Activated T-cell treated with anti-CD3 and anti-CD28 coated beads for 1 hour (primary cell): ENCODE measurements at regions not wholly inside any gene's neighbourhood (a gene's known extent, or its start where the extent isn't known, plus 50 kb on each side); places are given as distances from the start of the nearest gene placed in this dataset.

Experiments
- DNase-seq: peaks from one replicate; pipeline ENCODE4 v3.0.0-alpha.2; 2020; ENCODE audit warnings: low read depth

DNA sequence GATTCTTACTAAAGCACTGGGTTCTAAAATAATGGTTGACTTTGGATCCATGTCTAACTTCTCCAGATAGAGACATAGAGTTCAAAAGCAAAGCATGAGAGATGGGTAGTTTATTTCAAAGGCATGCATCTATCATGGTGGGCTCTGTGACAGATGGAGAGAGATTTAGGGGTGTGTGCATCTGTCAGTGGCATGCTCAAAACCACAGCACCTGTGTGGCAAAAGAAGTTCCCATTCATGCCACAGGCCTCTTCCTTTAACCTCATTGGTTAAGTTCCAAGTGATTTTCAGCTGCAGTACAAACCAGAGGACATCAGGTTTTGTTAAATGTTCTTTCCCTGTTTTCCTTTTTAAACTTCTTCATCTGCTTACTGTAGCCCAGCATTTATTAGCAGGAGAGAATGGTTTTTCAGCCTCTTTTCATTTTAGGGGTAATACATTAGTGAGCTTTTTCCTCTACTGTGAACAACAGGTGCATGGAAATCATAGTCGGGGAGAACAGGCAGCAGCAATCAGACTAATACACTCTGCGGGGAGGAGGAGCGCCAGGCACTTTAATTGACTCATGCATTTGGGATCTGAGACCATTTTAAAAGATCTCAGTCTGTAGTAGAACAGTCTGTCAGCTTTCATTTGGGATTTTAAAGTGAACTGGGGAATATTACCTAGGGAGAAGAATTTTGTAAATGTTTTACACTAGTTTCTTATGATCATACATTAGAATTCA, 52.4 kb upstream of the UPP2 start:
- DNase-seq: no peak

DNA sequence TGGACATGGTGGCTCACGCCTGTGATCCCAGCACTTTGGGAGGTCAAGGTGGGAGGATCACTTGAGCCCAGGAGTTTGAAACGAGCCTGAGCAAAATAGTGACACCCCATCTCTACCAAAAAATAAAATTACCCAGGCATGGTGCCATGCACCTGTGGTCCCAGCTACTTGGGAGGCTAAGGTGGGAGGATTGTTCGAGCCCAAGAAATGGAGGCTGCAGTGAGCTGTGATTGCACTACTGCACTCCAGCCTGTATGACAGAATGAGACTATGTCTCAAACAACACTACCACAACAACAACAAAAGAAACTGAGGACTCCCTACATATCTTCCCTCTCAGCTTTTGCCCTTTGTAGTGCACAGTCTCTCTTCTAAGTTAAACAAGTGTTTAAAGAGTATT, 53.3 kb upstream of the UPP2 start:
- no peak for DNase-seq

DNA sequence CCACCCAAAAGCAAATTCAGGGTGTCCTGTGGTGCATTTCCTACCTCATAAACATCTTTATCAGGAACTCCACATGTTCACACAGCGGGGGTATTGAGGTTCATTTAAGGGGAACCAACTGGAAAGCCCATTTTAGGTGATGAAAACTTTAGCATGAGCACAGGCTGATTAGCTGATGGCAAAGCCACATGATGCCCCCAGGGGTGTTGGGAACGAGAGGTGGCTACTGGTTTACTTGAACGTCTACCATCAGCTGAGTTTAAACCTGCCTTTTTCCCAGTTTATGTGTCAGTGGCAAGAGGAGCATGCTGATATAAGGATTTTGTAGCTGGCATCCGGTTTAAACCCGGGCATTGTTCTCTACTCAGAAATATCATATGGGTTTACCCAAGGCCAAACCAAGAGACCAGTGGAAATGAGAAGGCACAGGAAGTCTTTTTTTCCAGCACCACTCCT, 54.5 kb upstream of the UPP2 start:
- no peak for DNase-seq

DNA sequence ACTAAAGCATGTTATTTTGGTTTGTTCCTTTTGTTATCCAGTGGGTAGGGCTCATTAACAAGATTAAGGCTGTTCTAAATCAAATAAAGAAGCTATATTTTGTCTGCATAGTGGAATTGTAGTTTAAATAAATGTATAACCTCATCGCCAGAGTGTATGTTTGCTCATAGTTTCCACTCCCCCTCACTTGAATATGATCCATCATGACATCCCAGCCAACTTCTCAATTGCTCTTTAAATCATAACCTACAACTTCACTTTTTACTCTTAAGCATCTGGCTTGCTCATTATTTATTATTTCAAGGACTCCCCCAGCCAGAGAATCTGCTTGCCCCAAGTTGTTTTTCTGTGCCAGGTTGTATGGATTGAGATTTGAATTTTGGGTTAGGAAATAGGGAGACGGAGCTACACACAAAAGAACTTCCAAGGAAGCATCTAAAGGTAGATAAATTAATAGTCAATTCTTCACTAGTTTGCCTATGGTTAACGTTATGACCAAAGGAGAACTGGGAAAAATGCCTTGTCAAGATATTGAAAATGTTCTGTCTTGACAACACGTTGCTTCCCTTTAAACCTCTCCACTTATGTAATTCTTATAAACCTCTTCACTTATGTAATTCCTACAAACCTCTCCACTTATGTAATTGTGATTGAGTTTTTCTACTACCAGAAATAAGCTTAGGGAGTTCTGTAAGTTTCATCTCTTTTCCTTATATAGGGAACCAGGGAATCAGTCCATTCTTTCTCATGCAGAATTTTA, 55.4 kb upstream of the UPP2 start:
- no peak for DNase-seq

DNA sequence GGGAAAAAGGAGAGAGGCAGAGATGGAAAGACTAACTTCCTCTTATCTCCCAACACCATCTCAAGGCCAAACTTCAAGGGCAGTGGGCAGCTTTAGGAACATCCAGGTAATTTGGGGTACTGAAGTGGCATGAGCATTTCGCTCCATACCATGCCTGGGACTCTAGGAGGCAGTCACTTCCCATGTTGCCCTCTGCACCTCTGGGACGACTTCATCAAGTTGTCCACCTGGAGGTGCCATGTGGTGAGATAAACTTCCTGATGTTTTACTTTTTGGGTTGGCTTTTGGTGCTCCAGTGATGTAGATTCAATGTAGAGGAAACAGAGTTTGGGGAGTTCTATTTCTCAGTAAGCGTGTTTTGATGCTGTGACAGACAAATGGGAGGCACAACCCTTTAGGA, 56.3 kb upstream of the UPP2 start:
- no peak for DNase-seq

DNA sequence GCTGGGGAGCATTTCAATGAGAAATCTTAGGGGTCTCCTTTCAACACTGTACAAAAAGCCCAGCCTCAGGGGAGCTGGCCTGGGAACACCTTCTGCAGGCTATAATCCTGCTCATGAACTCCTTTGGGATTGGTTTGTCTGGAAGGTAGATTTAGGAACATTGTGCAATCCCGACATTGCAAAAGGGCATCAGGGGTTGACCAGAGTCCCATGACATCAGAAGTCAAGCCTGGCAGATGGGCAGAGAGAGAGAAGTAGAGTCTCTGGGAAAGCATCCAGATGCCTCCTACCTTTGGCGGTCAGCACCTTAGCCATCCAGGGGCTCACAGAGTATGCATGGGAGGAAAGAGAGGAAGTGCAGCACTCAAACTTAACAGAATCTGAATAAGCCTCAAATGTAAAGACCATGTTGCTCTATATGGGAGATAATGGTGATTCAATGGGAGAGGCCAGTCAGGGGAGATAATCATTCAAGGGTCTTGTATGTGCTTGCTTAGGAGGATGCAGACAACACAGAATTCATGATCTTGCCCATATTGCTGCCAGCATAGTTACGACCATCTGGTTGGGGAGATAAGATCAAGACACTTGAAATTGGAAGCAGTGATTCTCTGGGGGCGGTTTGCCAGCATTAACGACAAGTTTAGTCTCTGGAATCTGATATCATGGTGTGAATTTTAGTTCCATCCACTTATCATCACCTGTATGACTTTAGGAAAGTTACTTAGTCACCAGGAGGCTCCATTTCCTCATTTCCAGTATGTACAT, 58.3 kb upstream of the UPP2 start:
- DNase-seq: no peak

DNA sequence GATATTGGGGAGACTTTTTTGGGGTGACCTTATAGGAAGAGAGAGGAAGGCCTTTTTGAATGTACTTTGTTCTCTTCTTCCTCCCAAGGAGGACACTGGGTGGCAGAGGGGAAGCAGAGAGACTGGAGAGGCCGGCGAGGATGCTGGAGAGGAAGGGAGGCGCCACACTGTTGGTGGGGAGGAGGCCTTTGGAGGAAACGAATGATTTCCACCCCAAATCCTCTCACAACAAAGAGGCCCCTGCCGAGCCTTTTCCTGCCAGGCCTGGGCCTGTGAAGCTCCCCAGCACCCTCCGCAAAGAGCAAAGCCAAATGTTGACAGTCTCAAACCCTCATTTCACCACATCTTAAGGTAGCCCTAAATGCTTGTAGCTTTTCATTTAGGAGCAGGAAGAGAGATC, 59.0 kb upstream of the UPP2 start:
- no peak for DNase-seq

DNA sequence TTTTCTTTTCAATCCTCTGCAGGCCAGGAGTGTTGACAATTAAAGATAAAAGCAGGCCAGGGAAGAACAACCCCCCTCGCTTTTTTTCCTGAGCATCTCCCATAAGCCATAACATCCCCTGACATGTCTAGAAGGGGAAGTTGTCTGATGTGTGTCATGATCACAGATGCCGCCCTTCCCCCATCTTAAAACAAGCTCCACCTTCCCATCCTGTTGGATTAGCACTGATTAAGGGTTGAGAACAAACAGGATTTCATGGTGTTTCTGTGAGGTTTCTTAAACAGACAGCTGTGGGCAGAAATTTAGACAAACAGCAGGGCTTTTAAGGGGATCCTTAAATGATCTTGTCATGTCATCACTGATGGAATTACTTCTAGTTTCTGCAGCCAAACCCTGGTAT, 59.4 kb upstream of the UPP2 start:
- no peak for DNase-seq

DNA sequence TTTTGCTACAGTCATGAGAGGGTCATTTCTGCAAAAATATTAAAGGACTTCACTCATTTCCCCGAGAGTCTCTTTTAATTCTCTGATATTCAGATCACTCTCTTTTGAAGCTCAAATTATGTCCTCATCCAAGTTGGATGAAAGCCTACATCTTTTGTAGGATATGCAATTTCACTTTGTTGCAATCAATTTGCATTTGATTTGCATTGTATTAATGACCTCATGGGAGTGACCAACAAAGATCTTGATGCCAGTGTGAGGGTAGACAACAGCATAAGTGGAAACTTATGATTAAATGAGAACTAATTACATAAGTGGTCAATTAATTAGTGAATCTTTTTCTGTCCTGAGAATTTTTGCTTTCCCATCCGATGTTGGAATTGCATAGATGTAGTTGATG, 60.3 kb upstream of the UPP2 start:
- DNase-seq: no peak

DNA sequence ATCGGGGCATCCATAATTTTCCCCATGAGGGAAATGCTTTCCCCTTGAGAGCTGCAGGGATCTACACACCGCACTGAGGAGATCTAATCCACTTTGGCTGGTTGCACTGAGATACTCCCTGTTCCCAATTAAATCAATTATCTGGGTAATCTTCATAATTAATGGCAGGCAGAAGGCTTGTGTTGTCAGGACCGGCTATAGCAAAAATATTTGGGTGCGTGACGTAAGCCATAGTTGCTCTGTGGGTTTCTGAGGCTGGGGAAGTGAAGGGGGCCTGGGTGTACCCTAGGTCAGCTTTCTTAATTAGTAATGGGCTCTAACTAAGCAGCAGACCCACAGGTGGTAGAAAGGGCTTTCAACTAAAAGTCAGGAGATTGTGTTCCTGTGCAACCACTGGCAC, 62.8 kb upstream of the UPP2 start:
- DNase-seq: no peak

DNA sequence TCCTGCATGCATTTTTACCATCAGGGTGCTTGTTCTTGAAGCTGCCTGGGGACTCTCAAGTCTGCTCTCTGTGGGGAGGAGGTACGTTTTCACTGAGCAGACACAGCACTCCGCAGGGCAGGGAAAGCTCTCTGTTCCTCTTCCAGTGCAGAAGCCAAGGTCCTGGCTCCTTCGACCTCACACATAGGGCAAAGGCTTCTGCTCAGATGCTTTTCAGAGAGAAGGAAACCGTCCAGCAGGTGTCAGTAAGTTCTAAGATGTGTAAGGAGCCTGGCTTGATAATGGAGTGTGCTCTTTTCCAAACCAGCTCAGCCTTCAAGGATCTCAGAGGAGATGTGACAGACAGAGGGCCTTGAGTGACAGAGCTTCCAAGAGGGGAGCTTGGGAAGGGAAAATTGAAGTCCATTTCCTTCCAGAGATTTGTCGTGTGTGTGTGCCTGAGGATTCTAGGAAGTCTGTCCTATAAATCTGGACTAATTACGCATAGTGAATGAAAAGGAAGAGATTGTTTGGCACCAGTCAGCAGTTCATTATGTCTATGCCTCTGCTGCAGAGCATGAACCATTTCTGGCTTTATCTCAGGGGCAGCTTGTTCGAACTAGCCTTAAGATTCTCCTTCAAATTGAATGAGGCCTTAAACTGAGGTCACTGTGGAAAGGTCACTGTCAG, 67.3 kb upstream of the UPP2 start:
- no peak for DNase-seq

DNA sequence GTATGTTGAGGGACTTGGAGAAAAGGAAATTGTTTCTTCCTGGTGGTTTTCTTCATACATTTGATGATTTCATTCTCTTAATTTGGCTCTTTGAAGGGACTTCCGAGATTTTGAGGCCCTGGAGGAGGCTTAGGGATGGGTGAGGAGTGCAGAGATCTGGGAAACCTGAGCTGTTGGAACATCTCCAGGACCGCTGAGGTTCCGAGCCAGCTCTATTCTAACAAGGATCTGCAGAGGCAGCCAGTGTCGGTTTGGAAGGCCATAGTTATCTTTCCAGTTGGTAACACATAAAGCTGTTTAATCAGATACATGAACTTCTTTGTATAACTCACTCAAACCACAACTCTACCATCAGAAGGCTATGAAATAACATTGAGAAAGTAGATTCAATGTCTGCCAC, 70.3 kb upstream of the UPP2 start:
- DNase-seq: no peak

DNA sequence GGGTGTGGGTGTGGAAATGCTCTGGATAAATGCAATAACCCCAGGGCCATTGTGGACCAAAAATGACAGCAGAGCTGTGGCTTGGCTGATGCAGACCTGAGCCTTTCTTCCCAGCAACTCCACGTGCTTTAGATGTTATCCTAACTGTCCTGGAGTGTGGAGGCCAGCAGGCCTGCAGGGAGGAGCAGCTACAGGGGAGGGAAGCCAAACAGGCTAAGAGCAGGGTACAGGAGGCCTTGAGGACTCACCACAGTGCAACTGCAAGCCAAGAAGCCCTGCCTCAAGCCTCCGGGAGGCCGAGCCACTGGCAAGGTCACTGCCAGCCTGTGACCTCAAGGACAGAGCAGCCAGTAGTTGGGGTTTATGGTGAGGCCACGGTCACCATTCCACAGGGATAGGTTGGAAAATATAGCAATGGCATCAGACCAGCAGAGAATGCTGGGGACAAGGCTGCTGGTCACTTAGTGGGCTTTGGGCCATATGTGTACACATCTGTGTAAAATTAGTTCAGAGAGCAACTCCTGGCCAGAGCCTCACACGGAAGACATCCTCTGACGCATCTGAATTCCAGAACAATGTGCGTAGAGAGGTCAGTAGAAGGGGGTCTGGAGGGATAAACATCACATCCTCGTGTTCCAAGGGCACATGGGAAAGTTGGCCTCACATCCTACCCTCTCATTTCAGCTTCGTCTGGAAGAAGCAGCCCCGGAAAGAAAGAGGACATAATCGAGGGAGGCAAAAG, 76.2 kb upstream of the UPP2 start:
- DNase-seq: no peak

DNA sequence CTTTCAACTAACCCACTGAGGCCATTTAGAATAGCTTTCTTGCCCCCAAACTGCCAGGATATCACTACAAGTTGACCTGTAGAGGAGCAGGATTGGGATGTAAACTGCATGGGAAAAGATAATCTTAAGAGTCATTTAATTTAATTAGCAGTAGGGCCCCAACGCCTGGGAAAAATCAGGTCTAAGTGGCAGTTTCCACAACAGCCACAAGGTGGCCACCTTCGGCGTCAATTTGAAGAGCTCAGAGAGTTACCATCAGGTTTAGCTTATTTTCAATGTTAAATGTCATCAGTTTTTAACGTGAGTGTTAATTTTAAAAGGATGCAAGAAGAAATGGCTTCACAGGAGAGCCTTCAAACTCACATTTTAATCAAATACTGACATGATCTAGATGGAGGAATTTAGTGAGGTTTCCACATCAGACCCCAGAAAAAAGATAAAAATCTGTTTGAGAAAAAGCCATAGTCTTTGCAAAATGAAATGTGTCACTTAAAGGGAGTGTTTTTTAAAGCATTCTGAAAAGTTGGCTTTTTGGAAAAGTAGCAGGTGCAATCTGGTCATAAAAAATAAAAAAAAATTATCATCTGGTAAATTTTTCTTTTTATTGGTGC, 77.3 kb upstream of the UPP2 start:
- peak; percentile 39 for DNase-seq

DNA sequence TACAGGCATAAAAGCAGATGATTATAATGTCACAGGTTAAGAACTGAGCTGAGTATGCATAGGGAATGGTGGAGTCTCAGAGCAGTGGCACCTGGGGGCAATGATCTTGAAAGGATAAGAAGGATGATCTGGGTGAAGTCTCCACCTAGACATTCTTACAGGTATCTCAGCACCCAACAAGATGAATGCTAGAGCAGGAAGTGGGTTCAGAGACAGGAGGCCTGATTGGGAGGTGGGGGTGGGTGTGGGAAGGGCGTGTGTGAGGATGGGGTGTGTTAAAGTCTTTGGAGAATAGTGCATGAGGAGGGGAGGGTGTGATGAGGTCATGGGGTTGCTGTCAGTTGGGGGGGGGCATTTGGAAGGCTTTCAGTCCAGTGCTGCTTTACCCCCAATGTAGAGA, 78.8 kb upstream of the UPP2 start:
- DNase-seq: no peak

DNA sequence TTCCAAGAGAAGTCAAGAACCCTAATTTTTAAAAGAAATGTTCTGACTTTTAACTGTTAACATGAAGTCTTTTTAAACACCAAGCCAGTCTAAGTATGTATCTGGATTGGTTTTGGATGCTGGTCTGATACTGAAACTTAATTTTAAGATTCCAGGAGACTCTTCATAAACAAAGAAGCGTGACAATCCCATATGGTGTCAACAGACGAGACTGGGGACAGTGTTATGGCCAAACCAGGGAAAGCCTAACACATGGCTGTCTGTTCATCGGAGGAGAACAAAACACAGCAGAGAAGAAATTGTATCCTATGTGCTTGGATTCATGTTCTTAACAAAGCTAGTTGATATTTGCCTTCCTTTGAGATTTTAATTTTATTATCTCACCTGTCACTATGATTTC, 80.5 kb upstream of the UPP2 start:
- DNase-seq: no peak

DNA sequence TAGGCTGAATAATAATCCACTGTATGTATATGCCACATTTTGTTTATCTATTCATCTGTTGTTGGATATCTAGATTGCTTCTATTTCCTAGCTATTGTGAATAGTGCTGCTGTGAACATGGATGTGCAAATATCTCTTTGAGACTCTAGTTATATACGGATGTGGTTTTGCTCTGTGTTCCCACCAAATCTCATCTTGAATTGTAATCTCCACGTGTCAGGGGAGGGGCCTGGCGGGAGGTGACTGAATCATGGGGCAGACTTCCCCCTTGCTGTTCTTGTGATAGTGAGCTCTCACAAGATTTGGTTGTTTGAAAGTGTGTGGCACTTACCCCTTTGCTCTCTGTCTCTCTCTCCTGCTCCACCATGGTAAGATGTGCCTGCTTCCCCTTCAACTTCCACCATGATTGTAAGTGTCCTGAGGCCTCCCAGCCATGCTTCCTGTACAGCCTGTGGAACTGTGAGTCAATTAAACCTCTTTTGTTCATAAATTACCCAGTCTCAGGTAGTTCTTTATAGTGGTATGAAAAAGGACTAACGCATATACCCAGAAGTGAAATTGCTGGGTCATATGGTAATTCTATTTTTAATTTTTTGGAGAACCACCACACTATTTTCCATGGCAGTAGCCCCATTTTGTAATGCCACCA, 86.1 kb upstream of the UPP2 start:
- no peak for DNase-seq

DNA sequence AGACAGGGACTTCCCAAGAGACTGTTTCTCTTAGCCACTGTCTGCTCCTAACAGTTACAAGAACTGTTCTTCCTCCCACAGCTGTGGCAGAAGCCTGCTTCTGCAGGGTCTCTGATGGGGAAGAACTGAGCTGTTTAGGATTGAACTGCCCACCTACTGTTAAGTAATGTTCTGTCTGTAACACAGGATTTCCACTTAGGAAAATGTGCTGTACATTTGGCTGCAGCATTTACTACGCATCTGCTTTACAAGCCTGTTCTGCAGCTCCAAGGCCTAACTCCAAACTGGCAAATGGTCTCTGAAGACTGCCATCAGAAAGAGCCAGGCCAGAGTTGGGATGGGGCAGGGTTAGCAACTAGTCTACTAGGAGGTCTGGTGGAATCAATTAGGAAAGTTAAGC, 87.8 kb upstream of the UPP2 start:
- DNase-seq: no peak

DNA sequence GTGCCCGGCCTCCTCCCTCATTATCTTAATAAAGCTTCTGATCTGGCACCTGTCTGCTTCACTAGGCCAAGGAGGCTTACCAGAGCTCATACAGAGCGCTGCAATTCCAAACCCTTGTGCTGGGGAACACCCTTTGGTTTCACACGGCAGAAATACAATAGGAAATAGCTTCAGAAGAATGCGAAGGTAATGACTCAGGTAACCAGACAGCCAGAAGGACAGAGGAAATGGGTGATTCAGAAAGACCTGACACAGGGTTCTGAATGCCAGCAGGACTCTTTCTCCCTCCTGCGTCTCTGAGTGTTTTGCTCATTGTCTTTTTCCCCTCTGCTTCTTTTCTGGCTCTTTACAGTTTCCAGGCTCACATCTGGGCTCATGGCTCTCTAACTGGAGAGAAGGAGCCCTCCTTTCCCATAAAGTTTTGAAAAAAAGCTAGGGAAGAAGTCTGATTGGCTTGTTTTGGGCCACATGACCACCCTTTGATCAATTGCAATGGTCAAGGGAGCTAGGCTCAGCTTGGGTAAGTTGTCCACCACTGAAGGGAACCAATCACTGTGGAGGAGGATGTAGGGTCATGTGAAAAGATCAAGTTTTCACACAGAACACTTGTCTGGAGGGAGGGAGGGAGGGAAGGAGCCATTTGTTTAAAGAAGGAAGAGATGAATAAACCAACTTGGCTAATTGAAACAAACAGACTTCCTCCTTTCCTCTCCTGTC, 90.5 kb upstream of the UPP2 start:
- DNase-seq: no peak

DNA sequence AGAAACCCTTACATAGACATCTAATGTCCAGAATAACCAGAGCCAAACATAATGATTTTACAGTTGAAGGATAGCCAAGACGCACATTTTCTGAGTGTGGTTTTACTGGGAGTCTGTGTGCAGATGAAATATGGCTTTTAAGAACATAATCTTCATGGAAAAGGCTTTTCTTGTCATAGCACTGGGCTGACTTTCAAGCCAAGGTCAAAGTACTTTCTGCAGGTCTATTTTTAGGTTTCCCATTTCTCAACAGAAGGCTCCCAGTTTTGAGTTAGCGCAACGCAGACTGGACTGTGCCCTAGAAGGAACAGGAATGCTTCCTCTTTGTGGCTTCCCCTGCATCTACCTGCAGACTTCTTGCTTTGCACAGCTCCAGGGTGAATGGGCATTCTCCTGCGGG, 92.3 kb upstream of the UPP2 start:
- no peak for DNase-seq
